ENCODE measurements at regions not wholly inside any gene's neighbourhood (a gene's known extent, or its start where the extent isn't known, plus 50 kb on each side); places are given as distances from the start of the nearest gene placed in this dataset.

GRCh38 chr15:33244471-33244870 is 50.0 kb upstream of the FMN1 start:
- Mint-ChIP-seq H3K9me3 (no peaks in the 10 kb centered on the region), H3K4me1 (peaks cover 13 to 15% of the 10 kb centered on the region in 2 experiments), H3K36me3 (ENCODE audit: insufficient read depth in 1 of 3, low read depth in 3 of 3) (no peaks in the 10 kb centered on the region), H3K27ac (no peak overlapping the region; a peak in 1 of 7 replicates), H3K27me3 (ENCODE audit: low read depth) (peaks cover 2% of the 10 kb centered on the region; the same call in 1 of the 2 replicates), H3K4me3 (no peak overlapping the region)
- Histone ChIP-seq H2BK20ac (ENCODE audit: low read depth, low read length, poor library complexity, severe bottlenecking) (no peak overlapping the region), H3K79me2 (ENCODE audit: insufficient read depth, low read length) (no peaks in the 10 kb centered on the region), H3K23ac (ENCODE audit: insufficient read length, low read depth, low read length) (no peak overlapping the region), H2BK120ac (ENCODE audit: low read depth, low read length, poor library complexity, severe bottlenecking) (no peak overlapping the region), H3K4me1 (ENCODE audit: insufficient read depth, low read length) (peaks cover 2% of the 10 kb centered on the region; the same call in 1 of the 2 replicates), H2AK5ac (ENCODE audit: insufficient read length, low read length) (no peak overlapping the region), H3K9me3 (ENCODE audit: control insufficient read depth, low read depth, low read length) (no peaks in the 10 kb centered on the region), H2BK5ac (ENCODE audit: insufficient read length, low read length) (no peak overlapping the region), H3K27me3 (ENCODE audit: insufficient read depth, low read length) (no peaks in the 10 kb centered on the region), H4K20me1 (ENCODE audit: control insufficient read depth, insufficient read depth, insufficient read length) (no peaks in the 10 kb centered on the region), H4K91ac (ENCODE audit: insufficient read length, low read depth, low read length) (no peak overlapping the region), H2BK15ac (ENCODE audit: low read depth, low read length) (0 out of 2 replicates have a peak overlapping the region, but pooled peaks have one; percentile 62), H3K79me1 (ENCODE audit: insufficient read depth, low read depth, low read length, poor library complexity, severe bottlenecking) (no peaks in the 10 kb centered on the region), H2BK12ac (ENCODE audit: insufficient read length, low read depth, low read length) (peak overlapping the region; percentile 19), H3K23me2 (ENCODE audit: insufficient read length, low read depth, low read length, poor library complexity, severe bottlenecking) (no peaks in the 10 kb centered on the region), H3K4me2 (ENCODE audit: insufficient read depth, insufficient read length, low read length) (no peak overlapping the region), H3K4ac (ENCODE audit: low read depth, low read length) (no peak overlapping the region), H4K8ac (replicated peaks; ENCODE audit: insufficient read length, low read depth, low read length) (no peak overlapping the region), H4K5ac (ENCODE audit: insufficient read length, low read depth, low read length) (no peak overlapping the region), H3K27ac (ENCODE audit: insufficient read length, low read depth, low read length) (no peak overlapping the region), H3T11ph (ENCODE audit: low read length) (no peak overlapping the region), H3K14ac (ENCODE audit: insufficient read depth, low read length) (no peak overlapping the region), H2AFZ (ENCODE audit: low read length) (no peak overlapping the region), H3K18ac (ENCODE audit: insufficient read length, low read depth, low read length) (no peak overlapping the region), H3K9ac (ENCODE audit: extremely low read depth, insufficient read length, low read length) (no peak overlapping the region), H3K56ac (ENCODE audit: insufficient read length, low read depth, low read length) (peak overlapping the region; percentile 13)
- TF ChIP-seq CTCF (conservative IDR thresholded peaks at IDR 0.05): no peak
- DNase-seq: no peak
- WGBS (ENCODE audit: extremely low coverage, insufficient read length, low lambda C conversion rate): no CpG with 5 or more reads among the region's 3 CpGs

All from H9 (cell line).